Bronchial epithelial cell (primary cell): ENCODE measurements at regions not wholly inside any gene's neighbourhood (a gene's known extent, or its start where the extent isn't known, plus 50 kb on each side); places are given as distances from the start of the nearest gene placed in this dataset.

Experiments
- DNase-seq: peaks from one replicate; pipeline ENCODE4 v3.0.0-alpha.2; 2010; ENCODE audit warnings: low read depth
- FAIRE-seq: peaks from 2 replicates; lab custom pipeline; 2011; peaks lifted over from hg19 to GRCh38; lab: Jason Lieb, UNC
- H3K27me3 ChIP-seq: 2 replicates; pipeline ENCODE4 v1.5.1; 2011; ENCODE audit warnings: low read length; ENCODE audit not compliant: control insufficient read depth, insufficient read depth
- H3K36me3 ChIP-seq: 2 replicates; pipeline ENCODE4 v1.5.1; 2011; ENCODE audit warnings: low read length; ENCODE audit not compliant: control insufficient read depth, insufficient read depth
- H3K4me3 ChIP-seq: 2 replicates; pipeline ENCODE4 v1.5.1; 2011; ENCODE audit warnings: mild to moderate bottlenecking, low read depth, low read length, control low read depth
- TF ChIP-seq, protein P1 (sequence below): IDR thresholded peaks from 2 replicates; pipeline ENCODE4 v1.5.1; 2011; ENCODE audit warnings: mild to moderate bottlenecking, moderate library complexity, low read length, control low read depth, inconsistent platforms; ENCODE audit not compliant: insufficient read depth, severe bottlenecking

DNA sequence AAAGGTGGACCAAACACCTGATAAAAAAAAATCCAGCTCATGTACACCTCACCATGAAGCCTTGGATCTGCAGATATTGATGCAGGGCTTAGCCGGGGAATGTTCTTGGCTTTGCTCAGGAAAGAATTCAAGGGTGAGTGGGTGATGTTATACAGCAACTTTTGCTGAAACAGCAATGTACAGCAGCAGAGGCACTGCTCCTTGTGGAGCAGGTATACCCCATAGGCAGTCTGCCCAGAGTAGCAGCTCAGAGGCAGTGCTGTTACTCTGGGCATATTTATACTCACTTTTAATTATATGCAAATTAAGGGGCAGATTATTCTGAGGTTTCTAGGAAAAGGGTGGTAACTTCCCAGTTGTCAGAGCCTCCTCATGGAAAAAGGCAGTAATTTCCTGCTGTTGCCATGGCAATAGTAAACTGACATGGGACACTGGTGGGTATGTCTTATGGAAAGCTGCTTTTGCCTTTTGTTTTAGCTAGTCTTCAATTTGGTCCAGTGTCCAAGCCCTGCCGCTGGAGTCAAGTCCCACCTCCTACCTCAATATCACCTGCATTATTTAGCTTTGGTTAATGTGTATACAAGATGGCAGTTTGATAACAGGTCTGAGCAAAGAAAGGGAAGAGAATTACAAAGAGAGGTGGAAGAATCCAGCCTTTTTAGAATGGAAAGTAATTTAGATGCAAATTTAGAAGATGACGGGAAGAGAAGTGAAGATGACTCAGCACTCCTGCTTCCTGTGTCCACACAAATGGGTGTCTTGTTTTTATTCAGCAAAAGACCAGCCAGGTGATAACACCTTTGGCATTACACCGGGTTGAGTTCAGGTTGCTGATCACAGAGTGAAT lies 110.1 kb upstream of the JAG1 start:
- H3K36me3 ChIP-seq: no peaks in the 10 kb centered on the region
- TF ChIP-seq, protein P1, sequence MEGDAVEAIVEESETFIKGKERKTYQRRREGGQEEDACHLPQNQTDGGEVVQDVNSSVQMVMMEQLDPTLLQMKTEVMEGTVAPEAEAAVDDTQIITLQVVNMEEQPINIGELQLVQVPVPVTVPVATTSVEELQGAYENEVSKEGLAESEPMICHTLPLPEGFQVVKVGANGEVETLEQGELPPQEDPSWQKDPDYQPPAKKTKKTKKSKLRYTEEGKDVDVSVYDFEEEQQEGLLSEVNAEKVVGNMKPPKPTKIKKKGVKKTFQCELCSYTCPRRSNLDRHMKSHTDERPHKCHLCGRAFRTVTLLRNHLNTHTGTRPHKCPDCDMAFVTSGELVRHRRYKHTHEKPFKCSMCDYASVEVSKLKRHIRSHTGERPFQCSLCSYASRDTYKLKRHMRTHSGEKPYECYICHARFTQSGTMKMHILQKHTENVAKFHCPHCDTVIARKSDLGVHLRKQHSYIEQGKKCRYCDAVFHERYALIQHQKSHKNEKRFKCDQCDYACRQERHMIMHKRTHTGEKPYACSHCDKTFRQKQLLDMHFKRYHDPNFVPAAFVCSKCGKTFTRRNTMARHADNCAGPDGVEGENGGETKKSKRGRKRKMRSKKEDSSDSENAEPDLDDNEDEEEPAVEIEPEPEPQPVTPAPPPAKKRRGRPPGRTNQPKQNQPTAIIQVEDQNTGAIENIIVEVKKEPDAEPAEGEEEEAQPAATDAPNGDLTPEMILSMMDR: no peak
- H3K27me3 ChIP-seq: no peaks in the 10 kb centered on the region
- FAIRE-seq: no peak
- no peak overlapping the region for H3K4me3 ChIP-seq
- DNase-seq: peak; percentile 69

DNA sequence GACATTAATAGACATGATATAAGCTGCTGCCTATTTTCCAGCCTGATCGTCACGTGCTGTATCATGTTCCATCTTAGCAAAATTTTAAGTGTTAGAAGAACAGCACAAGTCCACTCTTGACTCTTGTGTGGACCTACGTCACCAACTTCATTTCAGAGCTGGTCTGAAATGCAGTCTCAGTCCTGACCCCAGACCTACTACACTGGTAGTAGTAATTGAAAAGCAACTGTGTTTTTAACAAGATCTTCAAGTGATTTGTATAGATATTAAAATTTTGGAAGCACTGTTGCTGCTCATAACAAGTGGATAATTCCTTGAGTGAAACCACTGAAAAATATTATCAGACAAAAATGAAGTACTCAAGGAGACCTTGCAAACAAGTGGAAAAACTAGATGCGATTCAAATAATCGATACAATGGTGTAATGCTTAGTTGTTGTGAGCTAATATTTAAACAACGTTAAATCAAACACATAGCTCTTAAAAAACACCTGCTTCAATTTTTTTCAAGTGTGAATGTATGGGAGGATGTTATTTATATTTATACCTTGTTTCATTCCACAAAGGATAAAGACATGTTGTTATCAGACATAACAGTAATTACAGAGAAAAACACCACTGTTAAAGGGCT lies 110.9 kb upstream of the JAG1 start:
- DNase-seq: no peak

DNA sequence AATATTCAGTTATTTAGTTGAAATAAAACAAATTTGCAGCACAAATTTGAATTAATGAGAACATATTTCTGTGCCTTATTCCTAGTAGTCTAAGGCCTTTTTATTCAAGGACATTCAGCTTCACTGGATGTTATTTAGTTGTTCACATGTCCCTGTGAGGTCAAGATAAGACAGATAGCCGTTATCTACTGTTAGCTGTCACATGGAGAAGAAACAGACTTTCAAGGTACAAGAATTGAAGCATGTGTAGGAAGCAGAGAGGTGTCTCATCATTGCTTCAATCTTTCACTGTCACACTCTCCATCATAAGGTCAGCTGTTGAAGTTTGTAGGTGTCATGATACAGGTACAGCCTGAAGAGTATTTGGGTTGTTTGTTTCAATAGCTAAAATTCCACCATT lies 112.9 kb upstream of the JAG1 start:
- H3K36me3 ChIP-seq: no peaks in the 10 kb centered on the region
- H3K4me3 ChIP-seq: no peak overlapping the region
- no peak for FAIRE-seq
- no peaks in the 10 kb centered on the region for H3K27me3 ChIP-seq
- DNase-seq: no peak
- TF ChIP-seq, protein P1: no peak

More for the DNA sequence above, 110.9 kb upstream of the JAG1 start:
- H3K27me3 ChIP-seq: no peaks in the 10 kb centered on the region
- TF ChIP-seq, protein P1: no peak
- H3K36me3 ChIP-seq: no peaks in the 10 kb centered on the region
- H3K4me3 ChIP-seq: no peak overlapping the region
- no peak for FAIRE-seq

DNA sequence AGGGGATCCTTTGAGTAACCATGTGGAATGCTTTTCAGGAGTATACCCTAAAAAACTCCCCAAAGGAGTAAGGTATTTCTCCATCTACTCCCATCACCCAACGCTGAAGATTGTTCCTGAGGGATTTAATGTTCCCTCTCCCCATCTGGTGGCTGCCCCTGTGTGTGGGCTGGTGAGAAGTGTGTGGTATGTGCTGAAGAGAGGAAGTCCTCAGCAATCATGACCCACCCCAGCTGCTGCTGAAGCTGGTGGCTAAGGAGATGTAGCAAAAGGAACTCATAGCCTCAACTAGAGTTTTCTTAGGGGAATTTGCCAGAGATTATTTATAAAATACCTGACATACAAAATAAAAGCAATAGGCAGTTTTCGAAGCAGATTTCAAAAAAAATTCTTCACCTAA lies 114.3 kb upstream of the JAG1 start:
- DNase-seq (no peak), FAIRE-seq (no peak)
- no peaks in the 10 kb centered on the region for H3K27me3 ChIP-seq
- no peak overlapping the region for H3K4me3 ChIP-seq
- TF ChIP-seq, protein P1: no peak
- no peaks in the 10 kb centered on the region for H3K36me3 ChIP-seq

DNA sequence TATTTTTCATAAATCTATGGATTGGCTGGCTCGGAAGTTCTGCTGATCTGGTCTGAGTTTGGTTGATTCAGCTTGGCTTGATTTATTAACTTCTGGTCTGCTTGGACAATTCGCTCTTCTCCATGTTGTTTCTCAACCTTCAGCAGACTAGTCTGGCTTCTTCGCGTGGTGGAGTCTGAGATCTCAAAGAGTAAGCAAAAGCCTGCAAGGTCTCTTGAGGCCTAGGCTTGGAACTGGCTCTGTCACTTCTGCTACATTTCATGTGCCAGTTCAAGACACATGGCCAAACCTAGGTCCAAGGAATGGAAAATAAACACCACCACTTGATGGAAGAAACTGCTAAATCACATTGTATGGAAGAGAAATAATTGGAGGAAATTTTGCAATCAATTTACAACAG lies 115.1 kb upstream of the JAG1 start:
- Histone ChIP-seq H3K36me3 (no peaks in the 10 kb centered on the region), H3K4me3 (no peak overlapping the region), H3K27me3 (no peaks in the 10 kb centered on the region)
- FAIRE-seq (no peak), DNase-seq (no peak)
- TF ChIP-seq, protein P1: no peak

DNA sequence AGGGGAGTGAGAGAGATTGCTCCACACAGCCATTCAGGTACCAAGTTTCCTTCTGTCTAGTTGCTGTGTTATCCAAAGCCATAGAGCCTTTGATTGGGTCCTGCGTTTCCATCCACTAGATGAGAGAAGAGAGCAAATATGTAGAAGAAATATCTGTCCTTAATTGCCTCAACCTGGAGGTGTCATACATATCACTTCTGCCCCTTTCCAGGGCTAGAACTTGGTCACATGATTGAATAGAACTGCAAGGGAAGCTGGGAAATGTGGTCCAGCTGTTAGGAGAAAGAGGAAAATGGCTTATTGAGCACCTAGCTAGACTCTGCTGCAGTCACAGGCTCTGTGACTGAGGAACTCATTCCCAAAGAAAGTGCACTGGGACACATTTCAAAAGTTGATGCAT lies 115.6 kb upstream of the JAG1 start:
- TF ChIP-seq, protein P1: no peak
- FAIRE-seq (no peak), DNase-seq (no peak)

More for the DNA sequence above, 115.6 kb upstream of the JAG1 start:
- H3K36me3 ChIP-seq: no peaks in the 10 kb centered on the region
- H3K4me3 ChIP-seq: no peak overlapping the region
- H3K27me3 ChIP-seq: no peaks in the 10 kb centered on the region
